NCI-H2107 treated with DMSO at 0.1 percent for 48 hours (cell line): ENCODE measurements at regions not wholly inside any gene's neighbourhood (a gene's known extent, or its start where the extent isn't known, plus 50 kb on each side); places are given as distances from the start of the nearest gene placed in this dataset.

ENCODE experiments used
- DNase-seq: peaks from one replicate; lab custom pipeline; 2025; ENCODE audit not compliant: unreplicated experiment; lab: John Stamatoyannopoulos, UW

- DNase-seq, result peak; percentile 26
These were observed 460.0 kb downstream of the BUD13 start for GRCh38 chr11:116312570-116313391.

- no peak for DNase-seq
These were observed 461.6 kb downstream of the BUD13 start for GRCh38 chr11:116311206-116311605.

- no peak for DNase-seq
These were observed 462.1 kb downstream of the BUD13 start for GRCh38 chr11:116310698-116311097.

- DNase-seq, result no peak
These were observed 462.6 kb downstream of the BUD13 start for GRCh38 chr11:116310226-116310625.

- DNase-seq, result no peak
These were observed 463.3 kb downstream of the BUD13 start for GRCh38 chr11:116309446-116309845.

GRCh38 chr11:116302756-116303155, 470.0 kb downstream of the BUD13 start:
- DNase-seq, result no peak

GRCh38 chr11:116301141-116301540, 471.6 kb downstream of the BUD13 start:
- no peak for DNase-seq

- peak; percentile 28 for DNase-seq
These were observed 472.6 kb downstream of the BUD13 start for GRCh38 chr11:116300232-116300631.

- DNase-seq, result no peak
These were observed 478.2 kb downstream of the BUD13 start for GRCh38 chr11:116294630-116295029.

- DNase-seq, result no peak
These were observed 484.9 kb downstream of the BUD13 start for GRCh38 chr11:116287866-116288265.

GRCh38 chr11:116285026-116285425, 487.8 kb downstream of the BUD13 start:
- no peak for DNase-seq

GRCh38 chr11:116283300-116283699, 489.5 kb downstream of the BUD13 start:
- no peak for DNase-seq

GRCh38 chr11:116282481-116282880, 490.3 kb downstream of the BUD13 start:
- no peak for DNase-seq

GRCh38 chr11:116281173-116282160, 491.3 kb downstream of the BUD13 start:
- no peak for DNase-seq

- DNase-seq, result no peak
These were observed 493.3 kb downstream of the BUD13 start for GRCh38 chr11:116279511-116279910.

- no peak for DNase-seq
These were observed 494.7 kb downstream of the BUD13 start for GRCh38 chr11:116278076-116278475.

- DNase-seq, result peak; percentile 10
These were observed 496.4 kb downstream of the BUD13 start for GRCh38 chr11:116276051-116277044.

GRCh38 chr11:116275635-116276034, 497.2 kb downstream of the BUD13 start:
- DNase-seq, result no peak

- DNase-seq, result no peak
These were observed 498.3 kb downstream of the BUD13 start for GRCh38 chr11:116274521-116274920.

GRCh38 chr11:116272181-116272789, 500.5 kb downstream of the BUD13 start:
- DNase-seq, result no peak
